GM23338 (cell line): ENCODE measurements at regions not wholly inside any gene's neighbourhood (a gene's known extent, or its start where the extent isn't known, plus 50 kb on each side); places are given as distances from the start of the nearest gene placed in this dataset.

Experiments
- ATAC-seq: fragments of 200-7000 bp; cut with Tn5 transposase; 3 replicates; pipeline ENCODE4 v1.9.1; 2020
- DNase-seq: peaks from one replicate; pipeline ENCODE4 v3.0.0-alpha.2; 2015; ENCODE audit warnings: low spot score
- H2AFZ ChIP-seq: fragments of 200-600 bp; sonication (generic); 2 replicates; pipeline ENCODE4 v1.8.0; 2016; ENCODE audit warnings: antibody characterized with exemption, mild to moderate bottlenecking, moderate library complexity
- H3F3A ChIP-seq: fragments of 200-600 bp; sonication (generic); replicated peaks from 2 replicates; pipeline ENCODE4 v1.8.0; 2017; ENCODE audit warnings: antibody characterized with exemption, mixed run types, low read depth
- H3K27ac ChIP-seq: fragments of 200-600 bp; sonication (generic); 2 replicates; pipeline ENCODE4 v1.6.1; 2016; ENCODE audit warnings: low read depth
- H3K27me3 ChIP-seq: fragments of 200-600 bp; sonication (generic); 2 replicates; pipeline ENCODE4 v1.8.0; 2016; ENCODE audit warnings: mild to moderate bottlenecking, mixed run types, moderate library complexity; ENCODE audit not compliant: insufficient read depth
- H3K36me3 ChIP-seq: fragments of 200-600 bp; sonication (generic); 2 replicates; pipeline ENCODE4 v1.8.0; 2016; ENCODE audit warnings: mild to moderate bottlenecking; ENCODE audit not compliant: insufficient read depth
- H3K4me1 ChIP-seq: fragments of 200-600 bp; sonication (generic); 2 replicates; pipeline ENCODE4 v1.8.0; 2016; ENCODE audit warnings: mild to moderate bottlenecking, moderate library complexity; ENCODE audit not compliant: insufficient read depth
- H3K4me2 ChIP-seq: fragments of 200-600 bp; sonication (generic); 2 replicates; pipeline ENCODE4 v1.7.1; 2017; ENCODE audit warnings: mixed run types
- H3K4me3 ChIP-seq: fragments of 200-600 bp; sonication (generic); 2 replicates; pipeline ENCODE4 v1.6.1; 2016; ENCODE audit warnings: mixed run types
- H3K79me2 ChIP-seq: fragments of 200-600 bp; sonication (generic); replicated peaks from 2 replicates; pipeline ENCODE4 v1.8.0; 2017; ENCODE audit warnings: mild to moderate bottlenecking; ENCODE audit not compliant: insufficient read depth
- H3K9me2 ChIP-seq: fragments of 200-600 bp; sonication (generic); 2 replicates; pipeline ENCODE4 v1.8.0; 2017; ENCODE audit not compliant: insufficient read depth
- H4K20me1 ChIP-seq: fragments of 200-600 bp; sonication (generic); replicated peaks from 2 replicates; pipeline ENCODE4 v1.8.0; 2017; ENCODE audit warnings: mild to moderate bottlenecking; ENCODE audit not compliant: insufficient read depth
- H3K27ac Mint-ChIP-seq: 2 replicates; pipeline ENCODE4 v1.8.0; 2020; ENCODE audit warnings: inconsistent platforms, mild to moderate bottlenecking, moderate library complexity, mixed read lengths
- H3K27me3 Mint-ChIP-seq: 3 replicates; pipeline ENCODE4 v1.8.0; 2022; ENCODE audit warnings: low read depth, mild to moderate bottlenecking, moderate library complexity, mixed read lengths, inconsistent platforms; ENCODE audit not compliant: insufficient read depth, poor library complexity
- H3K36me3 Mint-ChIP-seq: 3 replicates; pipeline ENCODE4 v1.8.0; 2021; ENCODE audit warnings: low read depth, mild to moderate bottlenecking, inconsistent platforms, moderate library complexity, mixed read lengths
- H3K4me1 Mint-ChIP-seq: 3 replicates; pipeline ENCODE4 v1.8.0; 2020; ENCODE audit warnings: mild to moderate bottlenecking, inconsistent platforms, mixed read lengths
- H3K4me3 Mint-ChIP-seq: 3 replicates; pipeline ENCODE4 v1.8.0; 2021; ENCODE audit warnings: moderate library complexity, mild to moderate bottlenecking, inconsistent platforms, mixed read lengths
- H3K9me3 Mint-ChIP-seq: 3 replicates; pipeline ENCODE4 v1.8.0; 2020; ENCODE audit warnings: moderate library complexity, mild to moderate bottlenecking, inconsistent platforms, mixed read lengths
- CREB1 ChIP-seq: fragments of 250-450 bp; sonication (Bioruptor Pico); IDR thresholded peaks from 2 replicates; pipeline ENCODE4 v1.5.0; 2020; ENCODE audit warnings: low read depth, mild to moderate bottlenecking, moderate library complexity
- ETS1 ChIP-seq: IDR thresholded peaks from 2 replicates; pipeline ENCODE4 v1.6.1; 2016; ENCODE audit warnings: antibody characterized with exemption
- EZH2 ChIP-seq: fragments of 200-600 bp; sonication (generic); IDR thresholded peaks from one replicate; pipeline ENCODE4 v1.8.0; 2017; ENCODE audit warnings: antibody characterized with exemption, mild to moderate bottlenecking, low read depth; ENCODE audit not compliant: unreplicated experiment
- EZH2phosphoT487 ChIP-seq: fragments of 200-600 bp; sonication (generic); IDR thresholded peaks from one replicate; pipeline ENCODE4 v1.8.1; 2018; ENCODE audit warnings: antibody characterized with exemption; ENCODE audit not compliant: unreplicated experiment
- JUNB ChIP-seq: IDR thresholded peaks from one replicate; pipeline ENCODE4 v1.6.1; 2016; ENCODE audit warnings: antibody characterized with exemption; ENCODE audit not compliant: unreplicated experiment
- NANOG ChIP-seq: IDR thresholded peaks from 2 replicates; pipeline ENCODE4 v1.6.1; 2016; ENCODE audit warnings: antibody characterized with exemption, borderline replicate concordance
- POLR2AphosphoS5 ChIP-seq: IDR thresholded peaks from 2 replicates; pipeline ENCODE4 v1.6.1; 2016; ENCODE audit warnings: antibody characterized with exemption, low read depth
- REST ChIP-seq: IDR thresholded peaks from one replicate; pipeline ENCODE4 v1.6.1; 2018; ENCODE audit warnings: antibody characterized with exemption; ENCODE audit not compliant: unreplicated experiment
- STAT1 ChIP-seq: IDR thresholded peaks from one replicate; pipeline ENCODE4 v1.6.1; 2016; ENCODE audit warnings: antibody characterized with exemption; ENCODE audit not compliant: unreplicated experiment
- ZNF114 ChIP-seq: fragments of 250-450 bp; sonication (Bioruptor Pico); IDR thresholded peaks from 2 replicates; pipeline ENCODE4 v1.5.0; 2020; ENCODE audit warnings: mild to moderate bottlenecking, moderate library complexity
- ZNF331 ChIP-seq: fragments of 250-450 bp; sonication (Bioruptor Pico); IDR thresholded peaks from 2 replicates; pipeline ENCODE4 v1.5.0; 2020; ENCODE audit warnings: low read depth, mild to moderate bottlenecking, moderate library complexity
- ZNF462 ChIP-seq: fragments of 250-450 bp; sonication (Bioruptor Pico); IDR thresholded peaks from 2 replicates; pipeline ENCODE4 v1.5.0; 2020; ENCODE audit warnings: mild to moderate bottlenecking, moderate library complexity

GRCh38 chr2:9077691-9078090, 74.2 kb upstream of the MBOAT2 start:
- no peaks in the 10 kb centered on the region; the same call in 1 of the 2 replicates for H3K36me3 ChIP-seq
- H2AFZ ChIP-seq = peak overlapping the region; percentile 15; the same call in 1 of the 2 replicates
- DNase-seq (no peak), ATAC-seq (no peak)
- H3K4me3 Mint-ChIP-seq = no peak overlapping the region
- peaks cover 19% of the 10 kb centered on the region for H3K4me1 ChIP-seq
- H3K27me3 ChIP-seq = no peaks in the 10 kb centered on the region; the same call in 1 of the 2 replicates
- peaks cover 10% of the 10 kb centered on the region; the same call in 2 of the 3 replicates for H3K36me3 Mint-ChIP-seq
- no peak for TF ChIP-seq POLR2AphosphoS5
- no peak for TF ChIP-seq STAT1
- no peak for TF ChIP-seq ZNF331 (CRISPR knock-in tag)
- no peaks in the 10 kb centered on the region for H4K20me1 ChIP-seq
- no peaks in the 10 kb centered on the region for H3K79me2 ChIP-seq
- no peak overlapping the region for H3K27ac ChIP-seq
- no peak overlapping the region for H3K27ac Mint-ChIP-seq
- no peak overlapping the region for H3K4me2 ChIP-seq
- no peak overlapping the region for H3K4me3 ChIP-seq
- H3K27me3 Mint-ChIP-seq = peaks cover 15% of the 10 kb centered on the region
- peaks cover 24% of the 10 kb centered on the region for H3K9me3 Mint-ChIP-seq
- H3K9me2 ChIP-seq = no peaks in the 10 kb centered on the region
- H3K4me1 Mint-ChIP-seq = peaks cover 28% of the 10 kb centered on the region; the same call in 2 of the 3 replicates
- no peaks in the 10 kb centered on the region for H3F3A ChIP-seq

GRCh38 chr2:9076755-9077154, 73.3 kb upstream of the MBOAT2 start:
- no peaks in the 10 kb centered on the region for H4K20me1 ChIP-seq
- ATAC-seq (no peak), DNase-seq (no peak)
- H3K27ac Mint-ChIP-seq = no peak overlapping the region
- H3K9me2 ChIP-seq = no peaks in the 10 kb centered on the region
- H3K27ac ChIP-seq = 0 out of 2 replicates have a peak overlapping the region, but pooled peaks have one; percentile 2
- no peaks in the 10 kb centered on the region; the same call in 1 of the 2 replicates for H3K36me3 ChIP-seq
- H3K4me3 Mint-ChIP-seq = no peak overlapping the region
- no peak overlapping the region for H2AFZ ChIP-seq
- H3K9me3 Mint-ChIP-seq = peaks cover 18% of the 10 kb centered on the region
- peaks cover 19% of the 10 kb centered on the region for H3K4me1 ChIP-seq
- H3K27me3 ChIP-seq = no peaks in the 10 kb centered on the region; the same call in 1 of the 2 replicates
- H3F3A ChIP-seq = no peaks in the 10 kb centered on the region
- peaks cover 15% of the 10 kb centered on the region for H3K27me3 Mint-ChIP-seq
- no peak overlapping the region for H3K4me3 ChIP-seq
- H3K4me2 ChIP-seq = no peak overlapping the region
- H3K36me3 Mint-ChIP-seq = peaks cover 6% of the 10 kb centered on the region; the same call in 2 of the 3 replicates
- H3K79me2 ChIP-seq = no peaks in the 10 kb centered on the region
- H3K4me1 Mint-ChIP-seq = peaks cover 28% of the 10 kb centered on the region; the same call in 2 of the 3 replicates
- no peak for TF ChIP-seq REST
- no peak for TF ChIP-seq ZNF114 (CRISPR knock-in tag)
- TF ChIP-seq JUNB = no peak
- no peak for TF ChIP-seq STAT1
- no peak for TF ChIP-seq ZNF331 (CRISPR knock-in tag)
- TF ChIP-seq EZH2phosphoT487 = no peak
- TF ChIP-seq CREB1 = no peak
- TF ChIP-seq ZNF462 (CRISPR knock-in tag) = no peak
- TF ChIP-seq NANOG = no peak
- no peak for TF ChIP-seq ETS1
- no peak for TF ChIP-seq EZH2
